PC-3 (cell line): ENCODE measurements at regions not wholly inside any gene's neighbourhood (a gene's known extent, or its start where the extent isn't known, plus 50 kb on each side); places are given as distances from the start of the nearest gene placed in this dataset.

Experiments
- ATAC-seq: fragments of 200-7000 bp; cut with Tn5 transposase; 2 replicates; pipeline ENCODE4 v1.9.1; 2020; ENCODE audit warnings: mild to moderate bottlenecking, moderate library complexity
- BruUV-seq: library from RNA; stranded (reverse); fragments of 400-500 nt; replicated peaks from 2 replicates; lab custom pipeline; 2021; lab: Mats Ljungman, UMichigan
- CTCF ChIA-PET: fragments of 300-600 bp; sonication (Branson Sonifier 250); formaldehyde crosslinking; loops from one replicate; lab custom pipeline; 2022; ENCODE audit warnings: antibody characterized with exemption; lab: Charles Lee
- POLR2A ChIA-PET: fragments of 300-600 bp; sonication (Branson Sonifier 250); formaldehyde crosslinking; loops from one replicate; lab custom pipeline; 2022; ENCODE audit warnings: antibody characterized with exemption; ENCODE audit not compliant: unreplicated experiment; lab: Charles Lee
- DNase-seq: peaks from one replicate; pipeline ENCODE4 v3.0.0-alpha.2; 2015
- H2AFZ ChIP-seq: fragments of 300-600 bp; sonication (generic); 2 replicates; pipeline ENCODE4 v1.6.0; 2016; ENCODE audit warnings: antibody characterized with exemption, low read length
- H3F3A ChIP-seq: fragments of 300-600 bp; sonication (generic); one replicate; pipeline ENCODE4 v1.6.0; 2017; ENCODE audit warnings: antibody characterized with exemption, low read length, control low read depth, mild to moderate bottlenecking; ENCODE audit not compliant: unreplicated experiment
- H3K27ac ChIP-seq: fragments of 300-600 bp; sonication (generic); 2 replicates; pipeline ENCODE4 v1.5.1; 2016; ENCODE audit warnings: mild to moderate bottlenecking, low read length
- H3K27me3 ChIP-seq: fragments of 300-600 bp; sonication (generic); 2 replicates; pipeline ENCODE4 v1.6.1; 2016; ENCODE audit warnings: low read length, mixed read lengths
- H3K36me3 ChIP-seq: fragments of 300-600 bp; sonication (generic); 2 replicates; pipeline ENCODE4 v1.6.1; 2016; ENCODE audit warnings: low read depth, mixed run types, low read length, mixed read lengths
- H3K4me1 ChIP-seq: fragments of 300-600 bp; sonication (generic); 2 replicates; pipeline ENCODE4 v1.5.1; 2016; ENCODE audit warnings: low read length; ENCODE audit not compliant: insufficient read depth
- H3K4me2 ChIP-seq: fragments of 300-600 bp; sonication (generic); 2 replicates; pipeline ENCODE4 v1.6.0; 2016; ENCODE audit warnings: low read length
- H3K4me3 ChIP-seq: fragments of 300-600 bp; sonication (generic); 2 replicates; pipeline ENCODE4 v1.5.1; 2016; ENCODE audit warnings: mild to moderate bottlenecking, low read length, mixed read lengths
- H3K79me2 ChIP-seq: fragments of 300-600 bp; sonication (generic); 2 replicates; pipeline ENCODE4 v1.6.1; 2017; ENCODE audit warnings: low read length, mixed read lengths
- H3K9ac ChIP-seq: fragments of 300-600 bp; sonication (generic); 2 replicates; pipeline ENCODE4 v1.6.0; 2016; ENCODE audit warnings: mild to moderate bottlenecking, low read length
- H3K9me2 ChIP-seq: fragments of 300-600 bp; sonication (generic); replicated peaks from 2 replicates; pipeline ENCODE4 v1.6.1; 2016; ENCODE audit warnings: mixed run types, low read length, mixed read lengths
- H3K9me3 ChIP-seq: fragments of 300-600 bp; sonication (generic); 2 replicates; pipeline ENCODE4 v1.6.1; 2016; ENCODE audit warnings: low read length, mixed read lengths
- H4K20me1 ChIP-seq: fragments of 300-600 bp; sonication (generic); 2 replicates; pipeline ENCODE4 v1.6.1; 2016; ENCODE audit warnings: low read length, mixed read lengths
- EZH2 ChIP-seq: fragments of 300-600 bp; sonication (generic); IDR thresholded peaks from one replicate; pipeline ENCODE4 v1.6.1; 2017; ENCODE audit warnings: antibody characterized with exemption, mild to moderate bottlenecking, low read length; ENCODE audit not compliant: unreplicated experiment
- EZH2phosphoT487 ChIP-seq: fragments of 300-600 bp; sonication (generic); IDR thresholded peaks from 2 replicates; pipeline ENCODE4 v1.6.1; 2018; ENCODE audit warnings: mild to moderate bottlenecking, antibody characterized with exemption, low read length, borderline replicate concordance
- intact Hi-C: fragments of 100-400 bp; cut with micrococcal nuclease; formaldehyde crosslinking; loops from 2 replicates; pipeline ENCODE4 v1.9.0; 2023
- TF ChIP-seq, protein P1 (sequence below): fragments of 300-600 bp; sonication (generic); conservative IDR thresholded peaks from 2 replicates; pipeline ENCODE4 v1.5.1; 2017; ENCODE audit warnings: antibody characterized with exemption, low read depth, mild to moderate bottlenecking, low read length

DNA sequence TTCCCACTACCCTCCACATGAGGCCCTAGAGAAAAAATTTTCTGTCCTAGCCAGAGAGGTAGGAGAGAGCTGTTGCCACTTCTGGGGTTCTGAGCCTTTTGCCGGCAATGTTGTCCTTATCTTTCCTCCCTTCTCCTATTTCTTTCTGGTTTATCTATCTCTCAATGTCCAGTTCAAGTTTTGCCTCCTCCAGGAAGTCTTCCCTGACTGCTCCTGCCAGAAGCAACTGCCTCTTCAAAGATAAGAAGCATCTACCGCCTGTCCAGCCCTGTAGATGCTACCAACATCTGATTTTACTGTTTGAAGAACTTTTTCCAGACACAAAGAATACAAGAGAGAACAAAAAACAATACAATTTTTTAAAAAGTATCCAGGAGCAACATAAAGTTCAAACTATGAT, 220.8 kb upstream of the KLHL29 start:
- H3K27me3 ChIP-seq = no peaks in the 10 kb centered on the region
- H3F3A ChIP-seq = no peaks in the 10 kb centered on the region
- H3K79me2 ChIP-seq = no peaks in the 10 kb centered on the region
- ChIA-PET CTCF (no interaction called here), POLR2A (no interaction called here)
- no peak overlapping the region for H3K4me2 ChIP-seq
- H3K9me3 ChIP-seq = no peaks in the 10 kb centered on the region
- no peak for ATAC-seq
- no TSS peak for BruUV-seq
- no peaks in the 10 kb centered on the region for H3K9me2 ChIP-seq
- H3K36me3 ChIP-seq = no peaks in the 10 kb centered on the region
- no peak overlapping the region for H3K27ac ChIP-seq
- no peaks in the 10 kb centered on the region for H4K20me1 ChIP-seq
- intact Hi-C loops = no loop called here
- H3K9ac ChIP-seq = no peak overlapping the region
- H2AFZ ChIP-seq = no peak overlapping the region
- no peaks in the 10 kb centered on the region for H3K4me1 ChIP-seq
- no peak for DNase-seq
- no peak overlapping the region for H3K4me3 ChIP-seq
- TF ChIP-seq EZH2 = no peak
- TF ChIP-seq EZH2phosphoT487 = no peak
- TF ChIP-seq, protein P1, sequence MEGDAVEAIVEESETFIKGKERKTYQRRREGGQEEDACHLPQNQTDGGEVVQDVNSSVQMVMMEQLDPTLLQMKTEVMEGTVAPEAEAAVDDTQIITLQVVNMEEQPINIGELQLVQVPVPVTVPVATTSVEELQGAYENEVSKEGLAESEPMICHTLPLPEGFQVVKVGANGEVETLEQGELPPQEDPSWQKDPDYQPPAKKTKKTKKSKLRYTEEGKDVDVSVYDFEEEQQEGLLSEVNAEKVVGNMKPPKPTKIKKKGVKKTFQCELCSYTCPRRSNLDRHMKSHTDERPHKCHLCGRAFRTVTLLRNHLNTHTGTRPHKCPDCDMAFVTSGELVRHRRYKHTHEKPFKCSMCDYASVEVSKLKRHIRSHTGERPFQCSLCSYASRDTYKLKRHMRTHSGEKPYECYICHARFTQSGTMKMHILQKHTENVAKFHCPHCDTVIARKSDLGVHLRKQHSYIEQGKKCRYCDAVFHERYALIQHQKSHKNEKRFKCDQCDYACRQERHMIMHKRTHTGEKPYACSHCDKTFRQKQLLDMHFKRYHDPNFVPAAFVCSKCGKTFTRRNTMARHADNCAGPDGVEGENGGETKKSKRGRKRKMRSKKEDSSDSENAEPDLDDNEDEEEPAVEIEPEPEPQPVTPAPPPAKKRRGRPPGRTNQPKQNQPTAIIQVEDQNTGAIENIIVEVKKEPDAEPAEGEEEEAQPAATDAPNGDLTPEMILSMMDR = no peak

DNA sequence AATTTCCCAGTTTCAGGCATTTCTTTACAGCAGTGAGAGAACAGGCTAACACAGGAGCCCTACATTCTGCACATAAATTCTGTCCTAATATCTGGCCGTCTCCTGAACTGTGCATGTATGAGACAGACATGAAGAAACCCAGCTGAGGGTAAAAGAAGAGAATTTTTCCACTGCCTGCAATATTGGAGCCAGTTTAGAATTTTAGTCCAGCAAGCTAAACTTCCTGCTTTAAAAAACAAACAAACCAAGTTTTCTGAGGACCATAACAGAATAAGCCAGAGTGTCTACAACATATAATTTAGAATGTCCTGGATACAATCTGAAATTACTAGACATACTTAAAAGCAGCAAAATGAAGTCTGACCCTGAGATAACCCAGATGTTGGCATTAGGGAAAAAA, 215.1 kb upstream of the KLHL29 start:
- no peak overlapping the region for H3K27ac ChIP-seq
- CTCF ChIA-PET = no interaction called here
- H3K4me2 ChIP-seq = no peak overlapping the region

DNA sequence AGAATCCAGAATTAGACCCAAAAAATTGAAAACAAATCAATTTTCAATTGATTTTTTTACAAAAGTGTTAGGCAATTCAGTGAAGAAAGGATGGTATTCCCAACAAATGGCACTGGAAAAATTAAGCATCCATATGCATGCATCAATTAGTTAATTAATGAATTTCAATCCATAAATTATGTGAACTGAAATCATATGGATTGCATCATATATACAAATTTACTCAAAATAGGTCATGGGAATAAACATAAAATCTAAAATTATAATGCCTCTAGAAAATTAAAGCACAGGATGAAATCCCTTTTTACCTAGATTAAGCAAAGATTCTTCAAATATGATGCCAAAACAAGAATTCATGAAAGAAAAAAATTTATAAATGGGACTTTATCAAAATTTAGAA, 213.9 kb upstream of the KLHL29 start:
- Histone ChIP-seq H3K4me2 (no peak overlapping the region), H3K27ac (no peak overlapping the region), H3K9me3 (no peaks in the 10 kb centered on the region), H2AFZ (no peak overlapping the region), H3K27me3 (no peaks in the 10 kb centered on the region), H3K4me3 (no peak overlapping the region), H3K79me2 (no peaks in the 10 kb centered on the region), H3K9me2 (no peaks in the 10 kb centered on the region), H3K9ac (no peak overlapping the region), H3K36me3 (no peaks in the 10 kb centered on the region), H4K20me1 (no peaks in the 10 kb centered on the region), H3K4me1 (no peaks in the 10 kb centered on the region), H3F3A (no peaks in the 10 kb centered on the region)
- TF ChIP-seq EZH2 (no peak), EZH2phosphoT487 (no peak)
- TF ChIP-seq, protein P1 = no peak
- DNase-seq (no peak), ATAC-seq (no peak)
- intact Hi-C loops = no loop called here
- POLR2A ChIA-PET = no interaction called here
- BruUV-seq = no TSS peak
- CTCF ChIA-PET = no interaction called here

More for the DNA sequence above, 215.1 kb upstream of the KLHL29 start:
- Histone ChIP-seq H3K9me3 (no peaks in the 10 kb centered on the region), H3K27me3 (no peaks in the 10 kb centered on the region), H3K36me3 (no peaks in the 10 kb centered on the region), H3K79me2 (no peaks in the 10 kb centered on the region), H3K9me2 (no peaks in the 10 kb centered on the region), H3K4me3 (no peak overlapping the region), H3K4me1 (no peaks in the 10 kb centered on the region), H3F3A (no peaks in the 10 kb centered on the region), H4K20me1 (no peaks in the 10 kb centered on the region), H2AFZ (no peak overlapping the region), H3K9ac (no peak overlapping the region)
- ATAC-seq (no peak), DNase-seq (no peak)
- no TSS peak for BruUV-seq
- TF ChIP-seq EZH2 (no peak), EZH2phosphoT487 (no peak)
- TF ChIP-seq, protein P1 = no peak
- POLR2A ChIA-PET = no interaction called here
- intact Hi-C loops = no loop called here
